Mammary epithelial cell (primary cell): ENCODE measurements at regions not wholly inside any gene's neighbourhood (a gene's known extent, or its start where the extent isn't known, plus 50 kb on each side); places are given as distances from the start of the nearest gene placed in this dataset.

ENCODE experiments used
- CTCF ChIP-seq, 2 donors: IDR thresholded peaks in 1 of 2; conservative IDR thresholded peaks in 1 of 2; 2 replicates each; pipeline ENCODE4 v1.5.1; 2011 to 2012; ENCODE audit warnings: inconsistent platforms in 2 of 2, low read length in 2 of 2, mild to moderate bottlenecking in 2 of 2, control low read depth in 1 of 2, low read depth in 1 of 2; ENCODE audit not compliant: insufficient read depth in 1 of 2; ENCODE audit errors: extremely low read depth in 1 of 2
- EZH2 ChIP-seq: IDR thresholded peaks from 2 replicates; pipeline ENCODE4 v1.6.1; 2012; ENCODE audit warnings: low read length, inconsistent platforms, borderline replicate concordance

- TF ChIP-seq CTCF (conservative IDR thresholded peaks at IDR 0.05 in 1 of 2, IDR thresholded peaks at IDR 0.05 in 1 of 2; ENCODE audit: extremely low read depth in 1 of 2, insufficient read depth in 1 of 2, low read depth in 1 of 2, low read length in 2 of 2) (no peak), EZH2 (no peak)
Observed at GRCh38 chr7:136594739-136595144, 273.7 kb upstream of the CHRM2 start.
